ENCODE measurements at regions not wholly inside any gene's neighbourhood (a gene's known extent, or its start where the extent isn't known, plus 50 kb on each side); places are given as distances from the start of the nearest gene placed in this dataset.
A peak's percentile ranks its signal among the peaks of the same experiment; 100 is the strongest.

DNA sequence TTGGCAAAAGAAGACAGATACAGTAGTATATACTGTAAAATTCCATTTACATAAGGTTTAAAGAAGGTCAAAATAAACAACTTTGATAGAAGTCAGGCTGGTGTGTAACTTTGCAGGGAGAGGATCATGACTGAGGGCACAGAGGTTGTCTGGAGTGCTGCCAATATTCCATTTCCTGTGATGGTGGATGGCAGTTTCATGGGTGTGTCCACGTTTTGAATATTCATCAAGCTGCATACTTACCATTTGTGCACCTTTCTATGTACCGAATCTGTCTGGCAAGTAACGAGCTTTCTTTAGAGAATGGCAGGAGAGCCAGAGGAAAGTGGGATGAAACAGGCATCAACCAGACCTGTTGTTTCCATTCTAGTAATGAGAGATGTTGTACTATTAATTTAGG lies 420.5 kb upstream of the HTR2A start:
- DNase-seq (ENCODE audit: low read depth, low spot score), result peak; percentile 19

DNA sequence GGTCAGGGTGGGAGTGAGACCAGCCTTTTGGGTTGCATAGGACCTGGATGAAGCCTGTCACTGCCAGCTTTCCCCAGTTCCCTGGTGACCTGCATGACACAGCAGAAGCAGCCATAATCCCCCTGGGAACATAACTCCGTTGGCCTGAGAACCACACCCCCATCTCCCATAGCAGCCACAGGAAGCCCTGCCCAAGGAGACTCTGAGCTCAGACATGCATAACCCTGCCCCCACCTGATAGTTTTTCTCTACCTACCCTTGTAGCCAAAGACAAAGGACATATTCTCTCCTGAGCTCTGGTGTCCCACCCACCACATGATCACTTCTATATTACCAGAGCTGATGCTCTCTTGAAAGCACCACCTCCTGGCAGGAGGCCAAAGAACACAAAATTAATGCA lies 413.5 kb upstream of the HTR2A start:
- H3K4me3 ChIP-seq (ENCODE audit: low read length), result no peak overlapping the region
- no peak for DNase-seq (ENCODE audit: low read depth, low spot score)

More for the DNA sequence above, 420.5 kb upstream of the HTR2A start:
- no peak overlapping the region for H3K4me3 ChIP-seq (ENCODE audit: low read length)

DNA sequence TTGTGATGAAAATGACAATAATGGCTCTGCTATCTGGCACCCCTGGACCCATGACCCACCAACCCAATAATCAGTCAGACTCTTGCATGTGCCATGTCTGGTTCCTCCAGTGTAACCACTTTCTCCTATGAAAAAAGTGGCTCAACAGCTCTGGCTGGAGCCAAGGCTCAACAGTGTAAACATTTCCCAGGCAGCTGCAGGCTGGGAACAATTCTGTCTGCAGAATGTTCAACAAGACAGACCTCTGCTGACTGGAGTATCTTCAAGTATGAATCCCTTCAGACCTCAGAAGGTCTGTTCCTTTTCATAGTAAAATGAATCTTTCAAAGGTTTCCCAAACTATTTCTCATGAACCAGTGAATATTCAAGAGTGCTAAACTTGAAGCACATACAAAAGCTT lies 410.1 kb upstream of the HTR2A start:
- no peak for DNase-seq (ENCODE audit: low read depth, low spot score)
- no peak overlapping the region for H3K4me3 ChIP-seq (ENCODE audit: low read length)

DNA sequence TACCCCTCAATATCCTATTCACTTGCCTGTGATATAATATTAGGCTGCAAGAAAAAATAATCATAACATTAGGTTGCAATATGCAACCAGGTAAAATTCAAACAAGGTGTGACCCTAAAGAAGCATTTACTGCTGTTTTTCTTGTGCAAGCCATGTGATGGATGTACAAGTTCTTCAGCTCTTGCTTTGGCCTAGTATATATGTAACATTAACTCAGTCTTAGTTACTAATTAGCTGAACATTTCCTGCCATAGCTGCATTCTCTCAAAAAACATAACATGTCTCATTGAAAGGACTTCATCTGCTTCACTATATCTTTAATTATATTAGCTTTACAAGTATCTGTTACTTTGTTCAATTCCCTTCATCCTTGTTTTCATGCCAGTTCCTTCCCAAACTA lies 406.8 kb upstream of the HTR2A start:
- no peak overlapping the region for H3K4me3 ChIP-seq (ENCODE audit: low read length)
- DNase-seq (ENCODE audit: low read depth, low spot score), result no peak

DNA sequence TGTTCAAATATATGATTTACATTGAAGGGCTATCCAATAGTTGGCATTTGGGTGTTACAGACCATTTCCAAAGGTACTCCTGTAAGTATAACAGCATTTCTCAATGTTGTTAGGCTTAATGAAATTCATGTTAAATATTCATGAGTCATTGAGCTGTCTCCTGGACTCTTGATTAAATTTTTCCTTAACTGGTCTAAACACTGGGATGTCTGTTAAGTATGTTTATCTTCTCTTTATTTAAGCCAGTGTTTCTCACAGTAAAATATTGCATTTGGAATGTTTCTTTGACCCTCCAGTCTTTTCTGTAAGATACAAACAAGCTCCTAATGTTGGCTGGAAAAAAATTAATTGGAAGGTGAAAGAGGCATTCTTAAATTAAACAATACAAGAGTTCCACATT lies 402.5 kb upstream of the HTR2A start:
- H3K4me3 ChIP-seq (ENCODE audit: low read length), result no peak overlapping the region
- no peak for DNase-seq (ENCODE audit: low read depth, low spot score)

DNA sequence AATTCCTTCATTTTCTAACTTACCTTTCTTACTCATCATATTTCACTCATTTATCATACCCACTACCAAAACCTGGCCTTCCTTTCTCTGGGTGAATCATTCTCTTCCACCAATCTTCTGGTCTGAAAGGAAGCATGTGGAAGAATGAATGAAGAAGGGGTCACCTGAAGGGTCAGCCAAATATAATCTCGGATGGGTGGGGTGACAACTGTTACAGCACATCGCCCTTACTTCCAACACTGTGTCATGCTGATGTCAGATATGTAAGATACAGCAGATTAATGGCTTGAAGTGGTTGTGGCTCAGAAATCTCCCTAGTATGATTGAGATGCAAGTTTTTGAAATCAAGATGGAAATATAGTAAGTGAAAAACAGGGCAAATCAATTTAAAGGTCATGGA lies 401.7 kb upstream of the HTR2A start:
- no peak for DNase-seq (ENCODE audit: low read depth, low spot score)
- H3K4me3 ChIP-seq (ENCODE audit: low read length), result no peak overlapping the region

DNA sequence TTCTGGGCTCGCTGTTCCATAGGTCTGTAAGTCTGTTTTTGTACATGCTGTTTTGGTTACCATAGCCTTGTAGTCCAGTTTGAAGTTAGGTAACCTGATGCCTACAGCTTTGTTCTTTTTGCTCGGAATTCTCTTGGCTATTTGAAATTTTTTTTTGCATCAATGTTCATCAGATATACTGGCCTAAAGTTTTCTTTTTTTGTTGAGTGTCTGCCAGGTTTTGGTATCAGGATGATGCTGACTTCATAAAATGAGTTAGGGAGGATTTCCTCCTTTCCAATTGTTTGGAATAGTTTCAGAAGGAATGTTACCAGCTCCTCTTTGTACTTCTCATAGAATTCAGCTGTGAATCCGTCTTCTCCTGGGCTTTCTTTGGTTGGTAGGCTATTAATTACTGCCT lies 397.8 kb upstream of the HTR2A start:
- DNase-seq (ENCODE audit: low read depth, low spot score), result no peak
- H3K4me3 ChIP-seq (ENCODE audit: low read length), result no peak overlapping the region

DNA sequence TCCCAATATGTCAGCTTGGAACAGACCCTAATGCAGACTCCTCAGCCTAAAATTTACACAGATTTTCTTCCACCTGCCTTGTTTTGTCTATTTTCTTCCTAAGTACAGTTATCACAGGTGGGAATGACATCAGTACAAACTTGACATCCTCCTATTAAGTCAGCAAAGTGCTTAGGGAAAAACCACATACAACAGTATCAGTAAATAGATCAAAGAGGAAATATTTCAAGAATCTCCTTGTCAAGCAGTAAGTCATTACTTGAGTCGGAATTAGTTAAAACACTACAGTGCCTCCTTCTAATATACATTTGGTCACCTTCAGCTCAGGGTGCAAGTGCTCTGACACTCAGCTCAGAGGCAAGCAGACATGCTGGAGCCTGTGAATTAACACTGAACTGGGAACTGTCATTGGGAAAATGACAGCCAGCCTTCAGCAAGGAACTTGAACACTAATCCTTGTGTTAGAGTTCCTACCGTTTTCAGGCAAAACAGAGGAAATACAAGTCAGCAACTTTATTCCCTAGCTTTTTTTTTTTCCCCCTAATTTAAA lies 394.3 kb upstream of the HTR2A start:
- no peak for DNase-seq (ENCODE audit: low read depth, low spot score)
- no peak overlapping the region for H3K4me3 ChIP-seq (ENCODE audit: low read length)

DNA sequence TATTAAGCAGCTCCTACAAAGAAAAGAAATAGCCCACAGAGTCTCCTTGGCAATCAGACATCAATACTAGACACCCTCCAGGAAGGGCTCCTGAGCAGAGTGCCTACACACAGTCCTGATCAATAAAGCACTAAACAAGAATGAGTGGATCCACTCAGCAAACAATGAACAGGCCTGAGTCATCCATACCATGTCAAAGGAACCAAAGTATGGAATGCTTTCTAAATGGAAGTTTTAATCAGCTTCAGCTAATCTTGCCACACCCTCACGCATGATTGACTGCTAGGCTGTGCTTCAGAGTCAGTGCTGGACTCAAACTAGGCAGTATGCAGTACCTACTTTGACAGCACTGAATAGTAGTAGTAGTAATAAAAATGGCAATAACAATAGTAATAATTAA lies 392.7 kb upstream of the HTR2A start:
- H3K4me3 ChIP-seq (ENCODE audit: low read length), result no peak overlapping the region
- DNase-seq (ENCODE audit: low read depth, low spot score), result no peak

DNA sequence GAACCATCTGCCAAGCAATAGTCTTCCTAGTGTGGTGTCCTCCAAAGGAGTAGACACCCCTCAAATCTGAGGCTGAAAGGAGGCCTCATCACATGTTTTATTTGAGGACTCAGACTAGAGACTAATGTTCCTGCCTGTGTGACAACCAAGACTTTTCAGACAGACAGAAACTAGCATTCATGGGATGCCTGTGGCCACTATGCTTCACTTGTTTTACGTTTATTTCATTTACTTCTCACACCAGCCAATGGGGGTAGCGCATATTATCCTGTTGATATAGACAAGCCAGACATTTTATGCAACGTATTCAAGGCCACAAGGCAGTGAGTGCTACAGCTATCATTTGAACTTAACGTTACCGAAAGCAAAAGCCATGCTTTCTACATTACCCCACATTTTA lies 391.7 kb upstream of the HTR2A start:
- DNase-seq (ENCODE audit: low read depth, low spot score), result no peak
- no peak overlapping the region for H3K4me3 ChIP-seq (ENCODE audit: low read length)

DNA sequence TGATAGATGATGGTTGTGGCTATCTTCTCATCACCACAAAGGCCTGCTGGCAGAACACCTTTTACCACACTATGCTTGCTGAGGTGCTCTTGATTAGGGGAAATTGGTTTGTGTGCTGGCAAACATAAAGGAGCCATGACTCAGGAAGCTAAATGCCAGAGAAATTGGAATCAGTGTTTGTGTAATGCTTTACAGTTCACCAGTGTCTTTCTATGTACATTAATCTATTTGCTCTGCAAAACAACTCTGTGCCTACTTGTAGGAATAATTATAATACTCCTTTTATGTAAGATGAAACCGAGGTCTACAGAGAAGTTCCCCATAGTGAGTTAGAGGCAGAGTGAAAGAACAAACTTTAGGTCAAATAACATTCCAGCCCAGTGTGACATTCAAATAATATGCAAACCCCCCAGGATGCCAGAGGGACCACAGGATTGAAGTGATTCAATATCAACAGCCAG lies 390.5 kb upstream of the HTR2A start:
- H3K4me3 ChIP-seq (ENCODE audit: low read length), result no peak overlapping the region
- no peak for DNase-seq (ENCODE audit: low read depth, low spot score)

DNA sequence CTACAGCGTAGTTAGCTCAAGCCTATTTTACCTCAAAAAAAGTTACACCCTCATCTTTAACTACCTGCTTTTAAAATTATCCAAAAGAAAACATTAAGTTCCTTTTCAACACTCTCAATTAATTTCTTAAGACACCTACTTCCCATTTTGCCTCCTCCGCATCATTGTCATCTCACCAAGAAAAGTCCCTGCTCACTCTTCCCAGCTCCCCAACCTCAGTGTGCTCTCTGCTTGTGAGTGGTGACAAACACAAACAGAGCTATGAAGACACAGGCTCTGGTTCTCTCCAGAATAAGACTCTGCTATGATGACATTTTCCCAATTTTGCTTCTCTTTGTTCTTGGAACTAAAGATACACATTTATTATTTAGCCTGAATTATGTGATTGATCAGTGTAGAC lies 385.1 kb upstream of the HTR2A start:
- no peak overlapping the region for H3K4me3 ChIP-seq (ENCODE audit: low read length)

DNA sequence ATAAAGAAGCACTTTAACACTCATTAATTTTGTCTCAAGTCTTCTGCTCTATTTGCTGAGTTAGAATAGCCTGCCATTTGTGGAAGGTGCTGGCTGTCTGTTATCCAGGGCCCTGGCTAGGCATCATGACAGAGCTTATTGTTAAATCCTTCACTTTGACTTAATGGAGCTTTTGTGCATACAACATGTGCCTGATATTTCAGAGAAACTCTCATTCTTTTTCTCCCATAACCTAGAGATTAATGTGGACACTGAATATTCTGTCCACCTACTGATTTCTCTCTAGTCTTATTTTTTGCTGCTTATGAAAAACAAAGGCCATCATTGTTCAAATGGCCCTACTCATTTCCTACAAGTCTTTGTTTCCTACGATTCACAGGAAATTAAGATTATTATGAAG lies 383.1 kb upstream of the HTR2A start:
- DNase-seq (ENCODE audit: low read depth, low spot score), result no peak
- no peak overlapping the region for H3K4me3 ChIP-seq (ENCODE audit: low read length)

More for the DNA sequence above, 385.1 kb upstream of the HTR2A start:
- DNase-seq (ENCODE audit: low read depth, low spot score), result no peak

DNA sequence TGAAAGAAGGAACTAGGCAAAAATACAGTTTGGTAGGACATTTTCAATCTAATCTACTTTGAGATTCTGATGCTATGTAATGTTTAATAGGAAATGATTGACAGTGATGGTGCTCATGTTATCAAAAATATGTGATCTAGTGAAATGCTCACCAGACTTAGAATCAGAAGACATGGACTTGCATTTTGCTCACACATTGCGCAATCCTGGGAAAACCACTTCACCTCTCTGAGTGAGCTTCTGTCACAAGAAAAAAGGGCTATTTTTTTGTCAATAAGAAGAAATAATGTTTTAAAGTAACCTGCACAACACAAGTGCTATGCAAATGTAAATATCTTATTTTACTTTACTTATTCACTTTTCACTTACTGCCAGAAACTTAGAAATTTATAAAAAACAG lies 380.9 kb upstream of the HTR2A start:
- no peak overlapping the region for H3K4me3 ChIP-seq (ENCODE audit: low read length)
- no peak for DNase-seq (ENCODE audit: low read depth, low spot score)

DNA sequence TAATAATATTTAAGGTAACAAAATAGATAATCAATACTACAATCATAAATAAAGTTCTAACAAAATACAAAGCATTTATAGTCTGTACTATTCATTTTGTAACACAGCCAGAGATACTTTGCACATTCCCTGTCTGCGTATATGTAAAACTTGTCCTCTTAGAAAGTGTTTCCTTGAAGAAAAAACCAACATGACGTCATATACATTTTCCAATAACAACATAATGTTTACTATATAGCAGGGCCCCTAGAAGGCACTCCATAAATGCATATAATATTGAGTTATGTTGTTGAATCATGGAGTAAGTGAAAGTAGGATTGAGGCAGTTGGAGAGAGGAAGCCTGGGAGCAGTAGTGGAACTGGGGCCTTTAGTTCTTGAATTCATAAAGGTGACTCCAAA lies 371.4 kb upstream of the HTR2A start:
- DNase-seq (ENCODE audit: low read depth, low spot score), result no peak
- no peak overlapping the region for H3K4me3 ChIP-seq (ENCODE audit: low read length)

DNA sequence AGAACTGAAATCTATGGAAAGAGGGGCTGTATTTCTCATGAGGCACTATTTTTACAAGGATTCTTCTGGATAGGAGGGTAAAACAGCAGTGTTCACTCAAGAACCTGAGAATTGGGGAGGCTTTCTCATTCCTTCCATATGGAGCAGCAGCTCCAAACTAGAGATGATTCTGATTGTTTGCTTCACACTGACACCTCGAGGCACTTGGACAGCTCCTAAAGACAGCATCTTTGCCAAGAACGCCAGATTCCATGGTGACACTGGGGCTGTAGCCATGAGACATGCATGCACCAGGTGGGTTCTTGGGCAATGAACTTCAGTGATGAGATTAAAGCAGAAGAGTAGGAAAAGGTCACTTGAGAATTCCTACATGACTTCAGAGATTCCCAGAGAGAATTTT lies 361.5 kb upstream of the HTR2A start:
- no peak overlapping the region for H3K4me3 ChIP-seq (ENCODE audit: low read length)
- DNase-seq (ENCODE audit: low read depth, low spot score), result no peak

DNA sequence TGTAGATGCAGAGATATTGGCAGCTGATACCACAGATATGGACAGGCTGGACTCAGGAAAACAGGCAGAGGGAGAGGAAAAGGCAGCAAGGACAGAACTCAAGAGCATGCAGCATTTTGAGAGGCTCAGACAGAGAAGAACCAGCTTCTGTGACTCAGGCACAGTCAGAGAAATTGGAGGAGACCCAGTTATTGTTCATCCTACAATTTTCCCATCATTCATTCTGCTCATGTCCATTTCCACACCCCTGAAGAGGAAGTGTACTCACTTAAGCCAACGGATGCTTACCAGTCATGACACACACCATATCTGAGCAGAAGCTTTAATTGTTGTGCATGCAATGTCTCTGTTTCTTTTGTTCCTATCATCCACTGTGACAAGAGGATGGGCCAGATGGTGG lies 359.8 kb upstream of the HTR2A start:
- no peak for DNase-seq (ENCODE audit: low read depth, low spot score)
- no peak overlapping the region for H3K4me3 ChIP-seq (ENCODE audit: low read length)

DNA sequence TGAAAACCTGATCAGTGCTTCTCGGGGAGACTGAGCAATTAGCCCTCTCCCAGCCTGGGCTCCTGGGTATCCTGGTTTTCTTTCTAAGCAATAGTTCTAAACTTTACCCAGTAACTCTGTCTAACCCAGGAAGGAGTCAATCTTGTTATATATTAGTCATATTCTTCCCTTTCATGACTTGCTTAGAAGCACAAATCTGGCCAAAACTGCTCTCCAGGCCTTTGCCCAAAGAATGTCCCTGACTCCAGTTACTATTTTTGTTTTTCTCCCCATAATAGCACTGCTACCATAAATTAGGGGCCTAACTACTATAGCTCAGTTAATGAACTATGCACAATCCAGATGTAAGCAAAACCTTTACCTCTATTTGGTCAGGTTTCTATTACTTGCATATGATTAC lies 355.8 kb upstream of the HTR2A start:
- H3K4me3 ChIP-seq (ENCODE audit: low read length), result no peak overlapping the region
- DNase-seq (ENCODE audit: low read depth, low spot score), result no peak

DNA sequence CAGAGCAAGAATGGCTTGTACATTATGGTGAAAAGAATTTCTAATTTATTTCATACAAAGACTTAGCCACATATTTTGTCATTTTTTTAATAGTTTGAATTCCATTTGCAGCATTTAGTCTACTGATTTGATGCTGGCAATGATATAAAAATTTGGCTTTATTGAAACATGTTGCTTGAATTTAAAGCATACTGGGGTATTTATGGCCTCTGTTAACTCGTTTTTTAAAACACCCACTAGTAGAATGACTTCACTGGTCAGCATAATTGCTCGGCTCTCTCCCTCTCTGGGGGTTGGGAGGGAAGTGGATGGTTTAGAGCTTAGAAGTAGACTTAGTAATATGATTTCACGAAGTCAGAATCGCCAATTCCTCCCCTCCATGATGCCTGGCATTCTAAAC lies 354.9 kb upstream of the HTR2A start:
- DNase-seq (ENCODE audit: low read depth, low spot score), result no peak
- no peak overlapping the region for H3K4me3 ChIP-seq (ENCODE audit: low read length)

DNA sequence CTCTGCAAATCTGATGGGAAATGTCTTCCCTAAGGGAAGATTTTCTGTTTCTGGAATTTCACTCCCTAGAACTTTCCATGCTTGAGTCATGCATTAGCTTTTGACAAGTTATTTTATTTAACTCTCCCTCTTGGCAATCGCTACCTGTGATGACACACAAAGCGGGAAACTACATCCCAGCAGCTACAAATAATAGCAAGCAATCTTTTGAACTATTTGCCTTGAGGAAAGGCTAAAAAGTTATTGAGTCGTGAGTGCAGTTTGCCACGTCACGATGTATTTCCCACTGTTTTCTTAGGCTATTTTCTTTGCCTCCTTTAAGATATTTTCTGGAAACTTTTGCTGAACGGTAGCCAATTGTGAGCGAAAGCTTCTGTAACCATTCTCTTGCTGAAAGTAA lies 353.3 kb upstream of the HTR2A start:
- no peak overlapping the region for H3K4me3 ChIP-seq (ENCODE audit: low read length)
- DNase-seq (ENCODE audit: low read depth, low spot score), result no peak

DNA sequence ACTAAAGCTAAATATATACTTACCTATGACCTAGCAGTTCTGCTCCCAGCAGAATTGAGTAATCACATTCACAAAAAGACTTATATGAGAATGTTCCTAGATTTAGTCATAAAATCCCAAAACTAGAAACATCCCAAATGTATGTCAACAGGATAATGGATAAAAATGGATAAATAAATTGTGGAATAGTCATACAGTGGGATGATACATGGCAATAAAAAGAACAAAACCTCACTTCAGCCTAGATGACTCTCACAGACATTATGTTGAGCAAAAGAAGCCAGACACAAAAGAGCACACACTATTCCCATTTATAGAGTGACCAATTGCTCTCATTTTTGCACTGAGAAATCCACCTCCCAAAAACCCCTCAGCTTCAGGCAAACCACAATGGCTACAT lies 352.4 kb upstream of the HTR2A start:
- H3K4me3 ChIP-seq (ENCODE audit: low read length), result no peak overlapping the region
- DNase-seq (ENCODE audit: low read depth, low spot score), result no peak

DNA sequence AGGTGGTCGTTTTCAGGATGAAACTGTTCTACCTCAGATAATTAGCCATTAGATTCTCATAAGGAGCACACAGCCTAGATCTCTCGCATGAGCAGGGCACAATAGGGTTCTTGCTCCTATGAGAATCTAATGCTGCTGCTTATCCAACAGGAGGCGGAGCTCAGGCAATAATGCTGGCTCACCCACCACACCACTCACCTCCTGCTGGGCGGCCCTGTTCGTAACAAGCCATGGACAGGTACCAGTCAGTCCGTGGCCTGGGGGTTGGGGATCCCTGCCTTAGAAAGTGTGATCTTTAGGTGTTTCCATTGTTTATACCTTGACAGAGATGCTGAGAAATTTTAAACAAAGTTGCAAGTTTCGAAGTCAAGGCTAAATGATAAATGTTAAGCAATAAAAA lies 344.6 kb upstream of the HTR2A start:
- DNase-seq (ENCODE audit: low read depth, low spot score), result no peak
- H3K4me3 ChIP-seq (ENCODE audit: low read length), result no peak overlapping the region
